ENCODE measurements at regions not wholly inside any gene's neighbourhood (a gene's known extent, or its start where the extent isn't known, plus 50 kb on each side); places are given as distances from the start of the nearest gene placed in this dataset.

DNA sequence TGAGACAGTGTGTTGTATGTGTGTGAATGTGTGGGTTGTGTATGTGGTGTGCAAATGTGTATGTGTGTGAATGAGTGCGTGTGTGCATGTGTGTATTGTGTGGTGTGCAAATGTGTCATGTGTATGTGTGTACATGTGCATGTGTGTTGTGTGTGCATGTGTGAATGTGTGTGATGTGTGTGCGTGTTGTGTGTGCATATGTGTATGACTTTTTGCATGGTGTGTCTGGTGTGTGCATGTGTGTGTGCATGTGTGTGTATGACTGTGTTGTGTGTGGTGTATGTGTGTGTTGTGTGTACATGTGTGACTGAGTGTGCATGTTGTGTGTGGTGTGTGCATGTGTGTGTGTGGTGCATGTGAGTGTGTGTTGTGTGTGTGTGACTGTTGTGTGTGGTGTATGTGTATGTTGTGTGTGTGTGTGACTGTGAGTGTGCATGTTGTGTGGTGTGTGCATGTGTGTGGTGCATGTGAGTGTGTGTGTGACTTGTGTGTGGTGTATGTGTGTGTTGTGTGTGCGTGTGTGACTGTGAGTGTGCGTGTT, 268.3 kb downstream of the DCDC2C start:
- WGBS, 2 donors, result 96 to 98% methylated on average over 4 of the region's 4 CpGs
- H3K27ac ChIP-seq, result no peak overlapping the region
- no peak overlapping the region for H3K4me3 ChIP-seq (replicated peaks in 1 of 3)
- H3K9me3 ChIP-seq, result no peaks in the 10 kb centered on the region
- TF ChIP-seq, protein P1, sequence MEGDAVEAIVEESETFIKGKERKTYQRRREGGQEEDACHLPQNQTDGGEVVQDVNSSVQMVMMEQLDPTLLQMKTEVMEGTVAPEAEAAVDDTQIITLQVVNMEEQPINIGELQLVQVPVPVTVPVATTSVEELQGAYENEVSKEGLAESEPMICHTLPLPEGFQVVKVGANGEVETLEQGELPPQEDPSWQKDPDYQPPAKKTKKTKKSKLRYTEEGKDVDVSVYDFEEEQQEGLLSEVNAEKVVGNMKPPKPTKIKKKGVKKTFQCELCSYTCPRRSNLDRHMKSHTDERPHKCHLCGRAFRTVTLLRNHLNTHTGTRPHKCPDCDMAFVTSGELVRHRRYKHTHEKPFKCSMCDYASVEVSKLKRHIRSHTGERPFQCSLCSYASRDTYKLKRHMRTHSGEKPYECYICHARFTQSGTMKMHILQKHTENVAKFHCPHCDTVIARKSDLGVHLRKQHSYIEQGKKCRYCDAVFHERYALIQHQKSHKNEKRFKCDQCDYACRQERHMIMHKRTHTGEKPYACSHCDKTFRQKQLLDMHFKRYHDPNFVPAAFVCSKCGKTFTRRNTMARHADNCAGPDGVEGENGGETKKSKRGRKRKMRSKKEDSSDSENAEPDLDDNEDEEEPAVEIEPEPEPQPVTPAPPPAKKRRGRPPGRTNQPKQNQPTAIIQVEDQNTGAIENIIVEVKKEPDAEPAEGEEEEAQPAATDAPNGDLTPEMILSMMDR (IDR thresholded peaks at IDR 0.05), result no peak
- no peak for TF ChIP-seq POLR2A (IDR thresholded peaks at IDR 0.05)
- H3K27me3 ChIP-seq, result no peaks in the 10 kb centered on the region
- no peak for DNase-seq
- H3K4me1 ChIP-seq, result peaks cover 21 to 32% of the 10 kb centered on the region in 2 donors
- H3K36me3 ChIP-seq, result no peaks in the 10 kb centered on the region
- intact Hi-C loops (cut with DNase I), result no loop called here

DNA sequence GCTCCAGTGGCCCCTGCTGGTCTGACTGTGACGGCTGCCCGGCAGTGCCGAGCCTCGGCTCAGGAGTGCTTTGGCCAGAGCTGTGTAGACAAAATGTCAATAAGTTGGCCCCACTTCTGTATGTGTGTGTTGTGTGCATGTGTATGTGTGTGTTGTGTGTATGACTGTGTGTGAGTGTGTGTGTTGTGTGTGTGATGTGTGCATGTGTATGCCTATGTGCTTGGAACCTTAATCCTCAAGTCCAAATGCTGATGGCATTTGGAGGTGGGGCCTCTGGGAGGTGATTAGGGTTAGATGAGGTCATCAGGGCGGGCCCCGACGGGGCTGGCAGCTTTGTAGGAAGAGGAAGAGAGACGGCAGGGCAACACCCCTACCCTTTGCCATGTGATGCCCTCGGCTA, 269.0 kb downstream of the DCDC2C start:
- Histone ChIP-seq H3K36me3 (no peaks in the 10 kb centered on the region), H3K27me3 (no peaks in the 10 kb centered on the region), H3K9me3 (no peaks in the 10 kb centered on the region), H3K4me3 (replicated peaks in 1 of 3) (no peak overlapping the region), H3K27ac (no peak overlapping the region), H3K4me1 (peaks cover 21 to 32% of the 10 kb centered on the region in 2 donors)
- intact Hi-C loops (cut with DNase I), result no loop called here
- TF ChIP-seq, protein P1 (IDR thresholded peaks at IDR 0.05), result no peak
- TF ChIP-seq POLR2A (IDR thresholded peaks at IDR 0.05), result no peak
- DNase-seq, result no peak
- WGBS, 2 donors, result 92 to 94% methylated on average over 9 of the region's 9 CpGs

DNA sequence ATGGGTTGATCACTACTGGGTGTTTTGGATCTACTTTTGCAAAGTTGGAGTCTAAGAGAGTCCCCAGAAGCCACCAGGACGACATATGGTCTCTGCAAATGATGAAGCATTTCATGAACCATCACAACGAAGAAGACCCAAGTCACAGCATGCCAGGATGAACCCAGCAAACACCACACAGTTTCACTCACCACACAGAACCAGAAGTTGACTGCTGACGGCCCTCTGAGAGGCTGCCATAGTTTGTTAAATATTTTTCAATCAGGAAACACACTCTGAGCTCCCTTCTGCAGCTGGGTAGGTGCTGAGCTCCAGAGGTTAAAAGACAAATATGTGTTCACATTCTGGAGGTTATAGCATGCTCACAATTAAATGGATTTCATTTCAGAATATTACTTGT, 271.4 kb downstream of the DCDC2C start:
- H3K27me3 ChIP-seq, result no peaks in the 10 kb centered on the region
- peaks cover 16 to 22% of the 10 kb centered on the region in 2 donors for H3K4me1 ChIP-seq
- H3K27ac ChIP-seq, result no peak overlapping the region
- no peaks in the 10 kb centered on the region for H3K9me3 ChIP-seq
- TF ChIP-seq POLR2A (IDR thresholded peaks at IDR 0.05), result no peak
- TF ChIP-seq, protein P1 (IDR thresholded peaks at IDR 0.05), result no peak
- H3K4me3 ChIP-seq (replicated peaks in 1 of 3), result no peak overlapping the region
- no peak for DNase-seq
- 73 to 83% methylated on average over 3 of the region's 3 CpGs for whole genome bisulfite sequencing, 2 donors
- H3K36me3 ChIP-seq, result no peaks in the 10 kb centered on the region
- intact Hi-C loops (cut with DNase I), result no loop called here

DNA sequence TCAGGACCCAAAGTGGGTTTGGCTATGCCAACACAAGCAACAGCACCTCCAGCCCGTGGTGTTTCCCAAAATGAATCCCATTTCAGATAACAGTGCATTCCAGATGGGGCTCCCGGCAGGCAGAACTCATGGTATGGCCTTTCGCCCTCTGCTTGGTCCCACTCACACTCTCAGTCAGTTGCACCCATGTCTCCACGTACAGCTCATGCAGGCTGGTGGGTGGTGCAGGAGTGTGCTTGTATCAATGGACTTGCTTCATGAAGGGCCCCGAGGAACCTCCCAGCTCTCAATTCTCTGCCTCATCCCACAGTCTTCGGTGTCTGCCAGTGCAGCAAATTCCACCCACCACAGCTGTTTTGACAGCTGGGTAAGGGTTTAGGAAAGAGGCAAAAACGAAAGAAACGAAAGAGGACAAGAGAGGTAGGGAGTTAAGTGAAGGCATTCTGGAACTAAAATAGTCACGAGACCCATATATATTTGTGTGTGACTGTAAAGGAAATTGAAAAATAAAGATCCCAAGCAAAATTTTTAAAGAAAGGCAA, 278.1 kb downstream of the DCDC2C start:
- TF ChIP-seq, protein P1 (IDR thresholded peaks at IDR 0.05), result no peak
- no peak for TF ChIP-seq POLR2A (IDR thresholded peaks at IDR 0.05)
- intact Hi-C loops (cut with DNase I), result no loop called here
- no peak overlapping the region for H3K4me3 ChIP-seq (replicated peaks in 1 of 3)
- peaks cover 4 to 13% of the 10 kb centered on the region in 2 donors for H3K4me1 ChIP-seq
- H3K9me3 ChIP-seq, result no peaks in the 10 kb centered on the region
- WGBS, 2 donors, result 88 to 90% methylated on average over 9 of the region's 9 CpGs
- H3K36me3 ChIP-seq, result no peaks in the 10 kb centered on the region
- H3K27me3 ChIP-seq, result no peaks in the 10 kb centered on the region
- no peak for DNase-seq
- H3K27ac ChIP-seq, result no peak overlapping the region

DNA sequence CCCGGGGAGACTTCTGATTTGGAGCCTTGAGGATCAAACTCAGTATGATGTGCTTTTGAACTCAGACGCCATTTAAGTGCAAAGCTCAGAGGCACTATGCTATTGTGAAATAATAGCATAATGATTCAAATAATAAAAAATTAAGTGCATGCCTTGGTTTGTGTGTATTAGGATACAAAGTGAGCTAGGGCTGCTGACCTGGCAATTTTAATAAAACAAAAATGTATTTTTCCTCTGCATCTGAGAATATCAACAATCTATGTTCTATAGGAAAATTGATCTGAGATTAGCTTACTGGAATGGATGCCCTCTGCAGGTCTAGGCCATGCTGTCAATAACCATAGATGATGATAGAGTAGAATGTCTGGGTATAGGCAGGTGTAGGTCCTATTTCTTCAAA, 278.8 kb downstream of the DCDC2C start:
- Histone ChIP-seq H3K27ac (no peak overlapping the region), H3K9me3 (no peaks in the 10 kb centered on the region), H3K36me3 (no peaks in the 10 kb centered on the region), H3K4me1 (peaks cover 4 to 13% of the 10 kb centered on the region in 2 donors), H3K4me3 (replicated peaks in 1 of 3) (no peak overlapping the region), H3K27me3 (no peaks in the 10 kb centered on the region)
- TF ChIP-seq, protein P1 (IDR thresholded peaks at IDR 0.05), result no peak
- no peak for TF ChIP-seq POLR2A (IDR thresholded peaks at IDR 0.05)
- WGBS, 2 donors, result 85 to 94% methylated on average over 2 of the region's 2 CpGs
- intact Hi-C loops (cut with DNase I), result no loop called here
- DNase-seq, result no peak

All from thyroid gland (tissue), 4 donors.